Activated T-helper 1 cell treated with anti-CD3 and anti-CD28 coated beads, Interleukin-12 subunit alpha, Interleukin-12 subunit beta, Interleukin-2, Interleukin-4 antibody, amounts not matched to agents 30 ng/mL and 10 ng/mL and 1 ng/mL, durations not matched to agents 14 hours and 24 hours and 36 hours (primary cell): ENCODE measurements at regions not wholly inside any gene's neighbourhood (a gene's known extent, or its start where the extent isn't known, plus 50 kb on each side); places are given as distances from the start of the nearest gene placed in this dataset.

Experiments
- DNase-seq: peaks from one replicate; pipeline ENCODE4 v3.0.0; 2021; ENCODE audit warnings: low spot score
- H3K27ac Mint-ChIP-seq: one replicate; pipeline ENCODE4 v1.8.0; 2021; ENCODE audit warnings: mild to moderate bottlenecking, mixed read lengths
- H3K27me3 Mint-ChIP-seq: one replicate; pipeline ENCODE4 v1.8.0; 2022; ENCODE audit warnings: mild to moderate bottlenecking, moderate library complexity, mixed read lengths; ENCODE audit not compliant: insufficient read depth
- H3K36me3 Mint-ChIP-seq: one replicate; pipeline ENCODE4 v1.8.0; 2021; ENCODE audit warnings: low read depth, mixed read lengths
- H3K4me1 Mint-ChIP-seq: one replicate; pipeline ENCODE4 v1.8.0; 2021; ENCODE audit warnings: low read depth, mixed read lengths
- H3K4me3 Mint-ChIP-seq: one replicate; pipeline ENCODE4 v1.8.0; 2021; ENCODE audit warnings: mild to moderate bottlenecking, moderate library complexity, mixed read lengths
- H3K9me3 Mint-ChIP-seq: one replicate; pipeline ENCODE4 v1.8.0; 2021; ENCODE audit warnings: mixed read lengths
- intact Hi-C: fragments of 100-400 bp; cut with micrococcal nuclease; formaldehyde crosslinking; loops from one replicate; pipeline ENCODE4 v1.15.1; 2024

DNA sequence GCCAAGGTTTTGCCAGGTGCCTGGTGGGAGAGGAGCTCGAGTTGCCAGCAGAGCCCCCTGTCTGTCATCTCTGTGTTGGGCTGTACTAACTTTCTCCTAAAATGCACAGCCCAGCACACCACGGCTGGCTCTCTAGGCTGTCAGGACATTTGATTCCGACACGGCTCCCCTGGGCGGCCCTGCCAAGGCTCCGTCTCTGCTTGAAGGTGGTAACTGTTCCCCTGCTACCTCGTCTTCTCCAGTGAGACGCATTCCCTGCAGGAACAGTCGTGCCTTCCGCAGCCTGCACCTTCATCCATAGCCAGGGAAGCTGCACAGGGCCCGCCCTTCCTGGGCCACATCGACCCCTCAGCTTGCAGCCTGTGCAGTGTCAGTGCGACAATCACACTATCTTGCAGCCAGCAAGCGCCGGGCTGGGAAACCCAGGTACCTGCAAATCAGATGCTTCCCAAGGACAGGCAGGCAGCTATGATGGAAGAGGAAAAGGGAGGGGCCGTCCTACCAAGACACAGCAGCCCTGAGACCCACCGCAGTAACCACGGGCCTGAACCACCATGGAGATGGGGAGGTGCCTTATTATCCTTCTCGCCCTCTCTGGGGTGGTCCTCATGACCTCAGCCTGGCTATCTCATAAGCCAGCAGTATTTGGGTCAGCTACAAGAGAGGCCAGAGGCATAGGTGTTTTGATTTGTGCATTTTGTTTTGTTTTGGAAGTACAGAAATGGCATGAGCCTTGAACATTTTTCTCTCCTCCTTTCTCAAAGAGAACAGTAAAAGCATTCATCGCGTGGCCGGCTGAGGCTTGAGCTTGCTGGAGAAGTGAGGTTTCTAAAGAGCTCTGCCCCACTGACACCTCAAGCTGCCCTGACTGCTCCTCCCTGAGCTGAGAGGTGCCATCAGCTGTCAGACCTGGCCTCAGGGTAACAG lies 361.7 kb upstream of the TNRC6C start:
- intact Hi-C loops = no loop called here
- Mint-ChIP-seq H3K4me1 (peaks cover 20% of the 10 kb centered on the region), H3K27ac (no peak overlapping the region), H3K36me3 (no peaks in the 10 kb centered on the region), H3K27me3 (peaks cover 33% of the 10 kb centered on the region), H3K9me3 (no peaks in the 10 kb centered on the region), H3K4me3 (no peak overlapping the region)
- DNase-seq = no peak

DNA sequence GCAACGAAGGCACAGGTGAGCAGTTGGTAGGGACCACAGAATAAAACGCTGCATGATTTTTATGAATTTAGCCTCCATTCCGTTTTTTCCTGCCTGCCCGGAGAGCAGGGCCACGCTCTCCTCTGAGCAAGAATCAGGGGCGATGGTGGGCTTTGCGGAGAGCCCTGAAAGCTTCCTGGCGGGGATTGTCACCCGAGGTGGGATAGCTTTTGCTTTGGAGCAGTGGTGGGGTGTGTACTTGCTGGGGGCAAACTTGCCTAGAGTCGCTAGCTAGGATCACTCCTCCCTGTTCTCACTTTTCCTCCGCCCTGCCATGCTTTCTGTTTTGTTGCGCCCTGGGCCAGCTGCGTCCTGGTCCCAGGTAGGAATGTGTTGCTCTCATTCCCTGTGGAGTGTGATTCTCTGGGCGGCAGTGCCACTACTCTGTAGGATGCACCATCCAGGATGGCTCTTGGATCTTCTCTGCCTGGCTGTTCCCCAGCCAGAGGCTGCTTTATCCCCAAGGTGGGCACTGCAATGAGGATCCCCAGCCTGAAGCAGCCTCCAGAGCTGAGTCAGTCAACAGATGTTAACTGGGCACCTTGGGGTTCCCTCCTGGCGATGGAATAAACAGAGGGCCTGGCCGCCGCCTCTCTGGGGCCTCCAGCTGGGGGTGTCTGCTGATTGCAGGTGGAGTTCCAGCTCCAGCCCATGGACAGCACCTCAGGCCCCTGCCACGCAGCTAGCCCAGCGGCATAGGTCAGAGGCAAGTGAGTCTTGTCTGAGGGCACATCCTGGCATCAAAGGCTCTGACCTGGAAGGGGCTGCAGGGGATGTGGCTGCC lies 360.9 kb upstream of the TNRC6C start:
- peaks cover 27% of the 10 kb centered on the region for H3K27me3 Mint-ChIP-seq
- intact Hi-C loops = no loop called here
- no peak for DNase-seq
- no peaks in the 10 kb centered on the region for H3K9me3 Mint-ChIP-seq
- H3K36me3 Mint-ChIP-seq = no peaks in the 10 kb centered on the region
- H3K4me3 Mint-ChIP-seq = no peak overlapping the region
- peaks cover 20% of the 10 kb centered on the region for H3K4me1 Mint-ChIP-seq
- no peak overlapping the region for H3K27ac Mint-ChIP-seq

DNA sequence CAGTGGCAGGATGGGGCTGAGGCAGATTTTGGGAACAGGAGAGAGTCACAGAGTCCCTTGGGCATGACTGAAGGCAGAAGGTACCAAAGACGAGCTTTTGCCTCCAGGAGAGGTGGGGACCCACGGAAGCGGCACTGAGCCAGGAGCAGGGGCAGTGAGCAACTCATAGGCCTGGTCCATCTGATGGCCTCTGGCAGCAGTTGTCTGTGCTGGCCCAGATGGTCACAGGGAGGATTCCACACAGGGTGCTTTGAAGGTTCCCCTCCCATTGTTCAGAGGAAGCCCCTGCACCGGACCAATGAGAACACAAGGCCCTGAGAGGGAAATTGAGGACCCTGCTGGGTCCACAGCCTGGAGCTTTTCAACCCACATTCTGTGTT lies 360.3 kb upstream of the TNRC6C start:
- intact Hi-C loops = no loop called here
- H3K4me3 Mint-ChIP-seq = no peak overlapping the region
- peaks cover 27% of the 10 kb centered on the region for H3K27me3 Mint-ChIP-seq

DNA sequence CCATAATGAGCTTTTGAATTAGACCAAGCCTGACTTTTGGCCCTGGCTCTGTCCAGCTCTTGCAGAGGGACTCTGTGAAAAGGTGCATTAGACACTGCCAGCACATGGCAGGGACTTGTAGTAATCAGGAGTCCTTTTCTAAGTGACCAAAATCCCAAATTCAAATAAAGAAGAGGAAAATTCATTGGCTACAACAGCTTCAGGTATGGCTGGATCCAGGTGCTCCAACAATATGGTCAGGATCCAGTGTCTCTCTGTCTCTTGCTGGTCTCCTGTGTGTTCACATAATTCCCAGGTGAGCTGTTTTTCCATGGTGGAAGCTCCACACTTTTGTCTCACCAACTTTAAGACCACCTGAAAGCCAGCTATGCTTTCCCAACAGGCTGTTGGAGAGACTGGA lies 358.8 kb upstream of the TNRC6C start:
- peaks cover 13% of the 10 kb centered on the region for H3K4me1 Mint-ChIP-seq
- H3K36me3 Mint-ChIP-seq = no peaks in the 10 kb centered on the region
- H3K4me3 Mint-ChIP-seq = no peak overlapping the region
- no peak overlapping the region for H3K27ac Mint-ChIP-seq
- DNase-seq = no peak
- intact Hi-C loops = no loop called here
- H3K27me3 Mint-ChIP-seq = peaks cover 22% of the 10 kb centered on the region
- no peaks in the 10 kb centered on the region for H3K9me3 Mint-ChIP-seq

More for the DNA sequence above, 360.3 kb upstream of the TNRC6C start:
- no peak for DNase-seq
- Mint-ChIP-seq H3K36me3 (no peaks in the 10 kb centered on the region), H3K9me3 (no peaks in the 10 kb centered on the region), H3K27ac (no peak overlapping the region), H3K4me1 (peaks cover 20% of the 10 kb centered on the region)

DNA sequence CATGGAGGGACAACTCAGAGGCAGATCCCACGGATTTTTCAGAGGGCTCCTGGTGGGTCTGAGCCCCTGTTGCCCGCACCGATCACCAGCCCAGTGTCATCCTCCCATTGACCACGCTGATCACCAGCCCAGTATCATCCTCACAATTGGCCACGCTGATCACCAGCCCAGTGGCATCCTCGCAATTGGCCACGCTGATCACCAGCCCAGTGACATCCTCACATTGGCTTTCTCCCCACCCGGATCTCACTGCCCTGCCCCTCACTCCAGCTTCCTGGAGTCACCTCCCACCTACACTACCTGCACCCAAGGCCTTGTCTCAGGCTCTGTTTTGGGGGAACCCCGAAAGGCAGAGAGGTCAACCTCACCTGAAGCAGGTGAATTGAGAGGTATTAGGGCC lies 358.2 kb upstream of the TNRC6C start:
- peaks cover 17% of the 10 kb centered on the region for H3K27me3 Mint-ChIP-seq
- no peaks in the 10 kb centered on the region for H3K9me3 Mint-ChIP-seq

DNA sequence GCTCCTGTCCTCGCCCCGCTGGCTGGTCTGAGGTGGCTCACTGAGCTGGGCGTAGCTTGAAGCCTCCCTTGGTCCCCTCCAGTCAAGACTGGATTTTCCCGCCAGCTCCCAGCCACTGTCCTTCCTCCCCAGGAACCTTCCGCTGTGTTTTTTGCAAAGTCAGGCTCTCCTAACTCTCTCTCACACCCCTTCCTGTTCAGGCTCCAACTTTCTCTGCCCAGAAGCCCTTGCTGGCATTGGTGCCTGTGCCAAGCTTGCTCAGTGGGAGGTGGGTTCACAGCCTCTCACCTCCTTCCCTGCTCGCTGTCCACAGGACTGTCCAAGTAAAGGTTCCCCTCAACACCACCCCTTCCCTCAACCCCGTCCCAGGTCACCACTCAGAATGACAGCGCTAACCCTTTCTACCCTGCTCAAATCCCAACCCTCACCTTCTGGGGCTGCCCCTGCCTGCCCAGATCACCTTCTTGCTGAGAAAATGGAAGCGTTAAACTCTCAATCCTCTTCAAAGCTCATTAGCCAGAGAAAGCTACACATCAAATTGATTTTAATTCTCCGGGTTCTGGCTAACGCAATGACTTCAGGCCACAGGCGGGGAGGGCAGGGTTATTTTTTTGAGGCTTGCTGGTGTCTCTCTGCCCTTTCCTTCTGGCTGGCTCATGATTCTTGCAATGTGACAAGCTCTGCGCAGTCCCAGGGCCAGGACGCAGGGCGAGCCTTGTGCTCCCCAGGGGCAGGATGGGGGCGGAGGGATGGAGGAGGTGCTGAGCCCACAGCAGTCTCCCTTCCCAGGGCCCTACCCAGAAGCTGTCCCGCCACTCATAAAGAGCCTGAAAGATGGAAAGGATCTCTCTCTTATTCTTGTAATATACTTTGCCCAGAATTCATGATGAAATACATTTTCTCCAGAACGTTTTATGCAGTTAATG lies 357.2 kb upstream of the TNRC6C start:
- intact Hi-C loops = no loop called here
- Mint-ChIP-seq H3K4me3 (no peak overlapping the region), H3K36me3 (no peaks in the 10 kb centered on the region), H3K27ac (no peak overlapping the region), H3K4me1 (no peaks in the 10 kb centered on the region), H3K9me3 (no peaks in the 10 kb centered on the region), H3K27me3 (peaks cover 11% of the 10 kb centered on the region)
- DNase-seq = no peak

More for the DNA sequence above, 358.2 kb upstream of the TNRC6C start:
- Mint-ChIP-seq H3K4me1 (peaks cover 6% of the 10 kb centered on the region), H3K27ac (no peak overlapping the region), H3K36me3 (no peaks in the 10 kb centered on the region), H3K4me3 (no peak overlapping the region)
- intact Hi-C loops = no loop called here
- no peak for DNase-seq

DNA sequence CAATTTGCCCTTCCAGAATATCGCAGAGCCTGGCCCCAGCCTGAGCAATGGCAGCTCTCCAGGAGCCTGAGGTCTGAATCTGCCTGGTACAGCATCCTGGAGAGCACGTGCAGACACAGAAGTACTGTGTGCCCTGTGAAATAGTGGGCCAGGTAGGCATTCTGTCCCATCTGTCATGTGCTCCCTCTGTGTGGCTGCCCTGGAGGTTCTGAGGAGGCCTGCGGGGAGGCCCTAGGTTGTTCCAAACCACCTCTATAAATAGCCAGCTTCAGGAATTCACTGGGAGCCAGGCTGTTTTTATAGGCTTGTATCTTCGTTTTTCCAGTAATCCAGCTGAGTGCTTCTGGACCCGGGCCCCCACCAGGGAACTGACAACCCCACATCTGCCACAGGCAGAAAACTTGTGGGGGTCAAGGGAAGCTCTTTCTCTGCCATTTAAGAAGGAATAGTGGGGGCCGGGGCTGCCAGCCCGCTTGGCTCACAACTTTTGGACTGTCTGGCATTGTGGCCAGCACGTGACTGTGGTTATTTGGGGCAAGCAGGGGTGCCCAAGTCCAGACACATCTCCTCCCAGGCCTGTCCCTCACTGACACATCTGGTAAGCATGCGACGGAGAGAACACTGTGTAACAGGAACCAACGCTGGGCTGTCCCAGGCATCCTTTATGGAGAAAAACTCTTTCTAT lies 356.3 kb upstream of the TNRC6C start:
- H3K27me3 Mint-ChIP-seq = peaks cover 11% of the 10 kb centered on the region
- no peak overlapping the region for H3K27ac Mint-ChIP-seq
- H3K36me3 Mint-ChIP-seq = no peaks in the 10 kb centered on the region
- no peak overlapping the region for H3K4me3 Mint-ChIP-seq
- intact Hi-C loops = no loop called here
- no peaks in the 10 kb centered on the region for H3K9me3 Mint-ChIP-seq
- no peaks in the 10 kb centered on the region for H3K4me1 Mint-ChIP-seq
- DNase-seq = no peak

DNA sequence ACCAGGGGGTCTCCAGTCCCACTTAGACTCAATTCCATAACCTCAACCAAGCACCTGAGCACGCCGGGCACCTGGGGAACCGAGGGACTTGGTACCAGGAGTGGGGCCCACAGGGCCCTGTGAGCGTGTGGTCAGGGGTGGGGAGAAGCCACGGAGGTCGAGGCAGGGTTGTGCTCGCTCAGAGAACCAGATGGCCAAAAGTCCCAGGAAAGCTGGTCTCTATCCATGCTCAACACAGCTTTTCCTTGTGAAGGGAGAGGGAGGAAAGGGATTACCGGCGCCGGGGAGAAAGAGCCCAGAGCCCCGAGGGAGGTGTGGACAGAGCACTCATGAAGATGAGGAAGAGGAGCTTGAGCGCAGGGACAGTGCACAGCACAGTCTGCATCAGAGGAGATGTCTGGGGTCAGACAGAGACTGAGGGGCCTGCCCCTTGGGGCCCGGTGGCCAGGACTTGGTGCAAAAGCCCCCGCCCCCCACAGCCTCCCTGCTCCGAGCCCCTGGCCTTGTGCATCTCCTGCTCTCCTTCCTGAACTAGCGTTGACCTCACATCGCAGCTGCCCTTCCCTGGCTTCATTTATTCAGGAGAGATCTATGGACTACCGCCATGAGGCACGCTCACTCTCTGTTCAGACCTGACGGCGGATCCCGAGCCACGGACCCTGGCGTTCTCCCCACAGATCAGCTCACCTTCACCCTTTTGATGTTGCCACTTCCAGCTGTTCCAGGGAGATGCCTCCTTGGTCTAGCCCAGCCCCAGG lies 355.4 kb upstream of the TNRC6C start:
- Mint-ChIP-seq H3K27ac (no peak overlapping the region), H3K4me3 (no peak overlapping the region), H3K9me3 (no peaks in the 10 kb centered on the region), H3K36me3 (no peaks in the 10 kb centered on the region), H3K27me3 (peaks cover 11% of the 10 kb centered on the region), H3K4me1 (no peaks in the 10 kb centered on the region)
- intact Hi-C loops = no loop called here
- no peak for DNase-seq

DNA sequence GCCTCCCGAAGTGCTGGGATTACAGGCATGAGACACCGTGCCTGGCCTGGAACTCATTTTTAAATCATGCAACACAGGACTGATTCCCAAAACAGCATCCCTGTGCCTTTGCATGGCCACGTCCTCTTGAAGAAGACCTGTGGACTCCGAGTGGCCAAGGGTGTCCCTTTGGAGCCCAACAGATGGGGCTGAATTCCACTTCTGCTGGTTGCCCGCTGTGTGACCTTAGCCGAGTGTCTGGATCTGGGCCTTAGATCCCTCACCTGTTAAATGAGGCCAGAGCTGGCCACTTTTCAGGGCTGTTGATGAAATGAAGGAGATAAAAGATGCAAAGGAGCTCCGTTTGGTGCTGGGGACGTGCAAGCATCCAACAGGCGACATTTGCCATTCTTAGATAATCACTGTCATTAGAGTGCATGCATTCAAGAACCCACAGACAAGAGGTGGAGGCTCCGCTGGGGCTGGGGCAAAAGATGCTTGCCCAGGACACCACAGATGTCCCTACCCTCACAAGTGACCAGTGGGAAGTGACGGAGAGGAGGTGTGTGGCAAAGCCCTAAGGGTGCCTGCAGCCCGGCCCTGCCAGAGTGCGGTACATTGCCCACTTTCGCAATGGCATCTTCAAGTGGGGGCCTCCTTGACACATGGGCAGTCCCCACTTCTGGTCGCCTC lies 354.1 kb upstream of the TNRC6C start:
- H3K4me3 Mint-ChIP-seq = no peak overlapping the region
- no peak for DNase-seq
- H3K36me3 Mint-ChIP-seq = no peaks in the 10 kb centered on the region
- H3K4me1 Mint-ChIP-seq = peaks cover 6% of the 10 kb centered on the region
- peaks cover 7% of the 10 kb centered on the region for H3K27me3 Mint-ChIP-seq
- intact Hi-C loops = no loop called here
- no peak overlapping the region for H3K27ac Mint-ChIP-seq
- no peaks in the 10 kb centered on the region for H3K9me3 Mint-ChIP-seq

GRCh38 chr17:77604973-77605313 lies 353.6 kb upstream of the TNRC6C start:
- intact Hi-C loops = no loop called here
- H3K36me3 Mint-ChIP-seq = no peaks in the 10 kb centered on the region
- H3K27ac Mint-ChIP-seq = no peak overlapping the region
- H3K4me1 Mint-ChIP-seq = peaks cover 10% of the 10 kb centered on the region
- peaks cover 7% of the 10 kb centered on the region for H3K27me3 Mint-ChIP-seq
- no peak for DNase-seq
- no peak overlapping the region for H3K4me3 Mint-ChIP-seq
- no peaks in the 10 kb centered on the region for H3K9me3 Mint-ChIP-seq

DNA sequence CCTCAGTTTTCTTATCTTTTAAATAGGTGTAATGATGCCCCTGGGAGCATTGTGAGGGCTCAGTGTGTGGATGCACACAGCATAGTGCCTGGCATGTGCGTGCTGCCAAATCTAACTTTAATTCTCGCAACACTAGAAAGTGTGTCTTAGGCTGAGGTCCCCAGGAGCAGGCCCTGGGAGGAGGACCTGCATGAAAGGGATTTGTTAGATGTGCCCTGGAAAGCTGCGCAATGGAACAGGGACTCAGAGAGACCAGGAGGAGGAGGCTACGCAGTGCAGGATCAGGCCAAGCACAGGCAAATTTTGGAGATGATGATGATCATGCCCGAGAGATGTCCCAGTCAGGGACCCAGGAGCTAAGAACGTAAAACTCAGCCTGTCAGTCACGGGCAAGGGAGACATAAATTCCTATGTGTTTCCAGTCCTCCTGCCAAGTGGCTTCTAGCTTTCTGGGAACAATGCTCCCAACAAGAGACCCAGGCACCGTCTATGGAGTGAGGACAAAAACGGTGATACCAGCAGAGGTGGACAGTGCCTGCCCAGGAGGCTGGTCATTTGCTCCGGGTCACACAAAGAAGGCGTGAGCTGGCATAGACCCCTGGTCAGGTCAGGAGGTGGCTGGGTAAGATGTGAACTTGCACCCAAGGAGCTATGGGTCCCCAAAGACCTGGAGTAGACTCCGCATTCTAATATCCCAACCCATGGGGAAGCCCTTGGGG lies 352.2 kb upstream of the TNRC6C start:
- Mint-ChIP-seq H3K27ac (no peak overlapping the region), H3K9me3 (no peaks in the 10 kb centered on the region), H3K27me3 (peaks cover 7% of the 10 kb centered on the region), H3K4me3 (no peak overlapping the region), H3K36me3 (no peaks in the 10 kb centered on the region), H3K4me1 (peaks cover 24% of the 10 kb centered on the region)
- intact Hi-C loops = no loop called here
- DNase-seq = no peak
